HG02623 (cell line): ENCODE measurements at regions not wholly inside any gene's neighbourhood (a gene's known extent, or its start where the extent isn't known, plus 50 kb on each side); places are given as distances from the start of the nearest gene placed in this dataset.

Source experiments
- ATAC-seq: cut with Tn5 transposase; IDR thresholded peaks from one replicate; pipeline ENCODE4 v1.9.1; 2021; ENCODE audit warnings: moderate library complexity; ENCODE audit not compliant: unreplicated experiment

GRCh38 chr4:151917145-151917734 lies 156.4 kb upstream of the GATB start:
- ATAC-seq, result no peak

GRCh38 chr4:151912632-151913031 lies 151.8 kb upstream of the GATB start:
- no peak for ATAC-seq

DNA sequence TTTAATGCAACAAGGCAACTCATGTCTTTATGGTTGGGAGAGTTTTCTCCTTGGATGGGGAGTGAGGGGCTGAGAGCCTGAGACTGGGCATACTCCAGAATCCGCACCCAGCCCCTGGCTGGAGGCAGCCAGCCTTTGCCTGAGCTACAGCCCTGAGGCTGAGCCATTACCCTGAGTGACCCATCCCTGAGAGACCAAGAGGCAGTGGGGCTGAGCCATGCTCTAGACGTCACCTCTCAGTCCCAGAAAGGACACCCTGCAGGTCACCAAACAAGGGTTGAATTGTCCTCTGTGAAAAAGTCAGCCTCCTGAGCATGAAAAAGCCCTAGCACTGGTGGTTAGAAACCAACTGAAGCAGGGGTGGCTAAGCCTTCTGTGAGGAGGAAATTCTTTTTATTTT lies 151.2 kb upstream of the GATB start:
- ATAC-seq, result no peak

GRCh38 chr4:151908734-151909497 lies 148.1 kb upstream of the GATB start:
- ATAC-seq, result no peak

GRCh38 chr4:151908201-151908600 lies 147.4 kb upstream of the GATB start:
- ATAC-seq, result no peak

DNA sequence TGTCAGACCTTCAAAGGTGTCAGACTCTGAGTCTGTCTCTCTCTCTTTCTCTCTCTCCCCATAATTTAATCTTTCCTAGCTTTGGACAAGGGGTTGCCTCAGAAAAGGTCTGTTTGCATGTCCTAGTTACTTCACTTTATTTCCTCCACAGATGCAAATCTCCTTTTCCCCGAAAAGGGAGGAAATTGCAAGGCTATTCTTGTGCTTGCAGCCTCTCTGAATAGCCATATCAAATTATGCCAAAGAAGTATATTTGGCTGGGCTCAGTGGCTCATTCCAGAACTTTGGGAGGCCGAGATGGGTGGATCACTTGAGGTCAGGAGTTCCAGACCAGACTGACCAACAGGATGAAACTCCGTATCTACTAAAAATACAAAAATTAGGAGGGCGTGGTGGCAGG lies 145.6 kb upstream of the GATB start:
- ATAC-seq, result no peak

- peak; percentile 94 for ATAC-seq
Observed at GRCh38 chr4:151905197-151905596, 144.4 kb upstream of the GATB start.

GRCh38 chr4:151901631-151902030 lies 140.8 kb upstream of the GATB start:
- no peak for ATAC-seq

GRCh38 chr4:151896880-151897279 lies 136.1 kb upstream of the GATB start:
- no peak for ATAC-seq

- no peak for ATAC-seq
Observed at GRCh38 chr4:151895671-151896070, 134.9 kb upstream of the GATB start.

- no peak for ATAC-seq
Observed at GRCh38 chr4:151894246-151894645, 133.4 kb upstream of the GATB start.

- peak; percentile 50 for ATAC-seq
Observed at GRCh38 chr4:151888367-151888866, 127.6 kb upstream of the GATB start.

DNA sequence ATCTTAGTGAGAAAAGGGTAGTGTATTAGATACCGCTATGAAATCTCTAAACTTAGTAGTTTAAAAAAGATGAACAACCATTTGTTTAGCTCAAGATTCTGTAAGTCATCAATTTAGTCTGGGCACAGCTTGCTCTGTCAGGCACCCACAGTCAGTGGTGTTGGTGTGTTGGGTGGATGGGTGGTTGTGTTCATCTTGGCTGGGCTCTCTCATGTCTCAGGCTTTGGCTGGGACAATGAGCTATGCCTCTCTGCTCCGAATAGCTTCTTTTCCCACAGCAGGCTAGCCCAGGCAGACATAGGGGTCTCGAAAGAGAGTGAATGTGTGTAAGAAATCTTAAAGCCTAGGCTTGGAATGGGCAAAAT lies 127.0 kb upstream of the GATB start:
- peak; percentile 15 for ATAC-seq

GRCh38 chr4:151887031-151887815 lies 126.4 kb upstream of the GATB start:
- peak; percentile 62 for ATAC-seq

GRCh38 chr4:151885123-151885522 lies 124.3 kb upstream of the GATB start:
- ATAC-seq, result no peak

- no peak for ATAC-seq
Observed at GRCh38 chr4:151883747-151884146, 122.9 kb upstream of the GATB start.

GRCh38 chr4:151882072-151882803 lies 121.4 kb upstream of the GATB start:
- peak; percentile 61 for ATAC-seq

DNA sequence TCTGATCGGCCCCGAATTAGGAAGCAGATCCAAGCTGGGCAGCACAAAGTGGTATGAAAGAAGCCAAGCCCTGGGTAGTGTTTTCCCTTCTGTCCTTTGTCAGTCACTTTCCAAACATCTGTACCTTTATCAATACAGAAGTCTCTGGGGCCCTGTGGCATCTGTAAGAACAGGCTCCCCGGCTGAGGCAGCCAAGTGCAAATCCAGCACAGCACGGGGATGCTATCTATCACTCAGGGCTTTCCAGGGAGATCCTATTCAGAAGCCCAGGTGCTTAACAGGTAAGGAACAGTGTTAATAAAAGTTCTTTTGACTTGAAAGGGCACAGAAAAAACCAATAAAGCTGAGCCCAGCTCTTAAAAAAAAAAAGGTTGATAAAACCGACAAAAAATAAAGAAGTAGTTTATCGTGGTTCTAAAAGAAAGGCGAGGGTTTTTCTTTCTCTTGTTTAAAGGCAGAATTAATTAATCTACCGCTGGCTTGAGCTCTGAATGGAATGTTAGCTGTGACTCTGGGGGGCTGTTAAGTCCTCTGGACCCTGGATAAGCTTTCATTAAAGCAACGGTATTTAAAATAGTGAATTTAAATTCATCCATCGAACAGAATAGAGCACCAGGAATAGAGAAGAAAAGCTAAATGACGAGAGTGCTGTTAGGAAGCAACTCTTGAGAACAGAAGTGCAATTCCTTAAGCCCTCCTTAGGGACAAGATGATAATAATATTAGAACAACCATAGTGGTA lies 119.1 kb upstream of the GATB start:
- no peak for ATAC-seq

DNA sequence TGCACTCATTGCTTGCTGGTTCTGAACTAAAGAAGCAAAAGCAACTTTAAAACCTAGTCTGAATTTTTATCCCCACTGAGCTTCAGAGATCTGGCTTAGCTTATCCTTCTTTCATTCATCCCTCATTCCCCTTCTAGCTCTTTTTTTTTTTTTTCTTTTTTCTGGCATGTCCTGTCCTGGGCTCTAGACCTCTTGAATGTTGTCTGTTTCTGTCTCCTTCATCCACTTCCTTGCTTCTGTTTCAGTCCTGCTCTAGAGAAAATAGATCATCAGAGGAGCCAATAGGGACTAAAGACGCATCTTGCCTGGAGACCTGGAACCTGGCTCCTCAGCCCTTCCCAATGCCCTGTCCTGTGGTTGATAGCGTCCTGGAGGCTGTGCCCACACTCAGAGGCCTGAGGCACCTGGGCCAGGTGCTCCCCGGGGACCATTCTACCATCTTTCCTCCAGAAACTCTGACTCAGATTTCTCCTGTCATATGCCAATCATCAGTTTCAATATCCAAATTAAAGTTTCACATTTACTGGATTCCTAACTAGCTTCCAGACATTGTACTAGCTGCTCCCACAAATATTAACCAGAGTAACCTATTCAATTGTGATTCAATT lies 115.7 kb upstream of the GATB start:
- ATAC-seq, result no peak

DNA sequence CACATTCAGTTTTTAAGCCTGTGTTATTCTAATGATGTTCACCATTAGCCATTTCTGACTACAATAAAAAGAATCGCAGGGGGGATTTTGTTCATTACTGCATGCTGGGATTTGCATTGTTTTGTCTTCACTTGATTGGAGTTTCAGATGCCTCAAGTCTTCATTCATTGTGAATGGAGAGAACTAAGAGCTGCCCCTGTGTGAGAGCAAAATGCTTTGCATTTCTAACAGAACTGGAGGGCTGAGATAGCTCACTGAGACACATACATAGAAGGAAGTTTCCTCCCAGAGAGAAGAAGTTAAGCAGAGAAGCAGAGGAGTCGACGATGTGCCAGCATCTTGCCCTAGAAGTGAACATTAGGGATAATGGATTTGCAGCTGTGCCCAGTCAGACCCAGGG lies 113.5 kb upstream of the GATB start:
- no peak for ATAC-seq
